HEK293 (cell line): ENCODE measurements at regions not wholly inside any gene's neighbourhood (a gene's known extent, or its start where the extent isn't known, plus 50 kb on each side); places are given as distances from the start of the nearest gene placed in this dataset.

Experiments used
- ZBTB21 ChIP-seq: fragments of 450-650 bp; formaldehyde crosslinking; IDR thresholded peaks from 2 replicates; pipeline ENCODE4 v1.5.1; 2017; ENCODE audit warnings: missing biosample characterization, missing genetic modification characterization
- ZNF133 ChIP-seq: fragments of 450-650 bp; formaldehyde crosslinking; IDR thresholded peaks from 2 replicates; pipeline ENCODE4 v1.5.1; 2016; ENCODE audit warnings: missing biosample characterization, missing genetic modification characterization
- ZNF175 ChIP-seq: fragments of 450-650 bp; formaldehyde crosslinking; IDR thresholded peaks from 2 replicates; pipeline ENCODE4 v1.5.1; 2016; ENCODE audit warnings: missing biosample characterization, missing genetic modification characterization
- ZNF610 ChIP-seq: fragments of 450-650 bp; formaldehyde crosslinking; IDR thresholded peaks from 2 replicates; pipeline ENCODE4 v1.5.1; 2016; ENCODE audit warnings: missing biosample characterization, missing genetic modification characterization, borderline replicate concordance
- ZXDB ChIP-seq: fragments of 450-650 bp; formaldehyde crosslinking; IDR thresholded peaks from 2 replicates; pipeline ENCODE4 v1.5.1; 2016; ENCODE audit warnings: missing biosample characterization, missing genetic modification characterization
- TF ChIP-seq, protein P1 (sequence below): fragments of 450-650 bp; formaldehyde crosslinking; IDR thresholded peaks from 2 replicates; pipeline ENCODE4 v1.5.1; 2016; ENCODE audit warnings: missing biosample characterization, missing genetic modification characterization
- TF ChIP-seq, protein P2 (sequence below): fragments of 450-650 bp; formaldehyde crosslinking; IDR thresholded peaks from 2 replicates; pipeline ENCODE4 v1.5.1; 2016; ENCODE audit warnings: missing biosample characterization, missing genetic modification characterization

DNA sequence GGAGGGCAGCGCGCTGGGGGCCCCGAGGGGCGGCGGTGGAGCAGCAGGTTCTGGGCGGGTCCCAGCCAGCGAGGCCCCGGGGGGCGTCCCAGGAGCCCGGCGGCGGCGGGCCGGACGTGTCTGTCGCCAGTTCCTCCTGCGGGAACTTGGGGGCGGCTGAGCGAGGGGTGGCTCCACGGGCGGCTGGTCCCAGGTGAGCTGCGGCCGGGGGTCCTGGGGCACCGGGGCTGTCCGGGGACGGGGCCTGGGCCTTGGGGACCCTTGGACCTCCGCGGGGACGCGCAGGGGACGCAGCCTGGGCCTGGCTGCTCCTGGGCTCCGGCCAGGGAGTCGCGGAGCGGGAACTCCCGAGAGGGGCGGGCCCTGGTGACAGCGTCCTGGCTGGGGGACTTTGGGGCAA lies 54.2 kb upstream of the ZNF267 start:
- TF ChIP-seq, protein P1, sequence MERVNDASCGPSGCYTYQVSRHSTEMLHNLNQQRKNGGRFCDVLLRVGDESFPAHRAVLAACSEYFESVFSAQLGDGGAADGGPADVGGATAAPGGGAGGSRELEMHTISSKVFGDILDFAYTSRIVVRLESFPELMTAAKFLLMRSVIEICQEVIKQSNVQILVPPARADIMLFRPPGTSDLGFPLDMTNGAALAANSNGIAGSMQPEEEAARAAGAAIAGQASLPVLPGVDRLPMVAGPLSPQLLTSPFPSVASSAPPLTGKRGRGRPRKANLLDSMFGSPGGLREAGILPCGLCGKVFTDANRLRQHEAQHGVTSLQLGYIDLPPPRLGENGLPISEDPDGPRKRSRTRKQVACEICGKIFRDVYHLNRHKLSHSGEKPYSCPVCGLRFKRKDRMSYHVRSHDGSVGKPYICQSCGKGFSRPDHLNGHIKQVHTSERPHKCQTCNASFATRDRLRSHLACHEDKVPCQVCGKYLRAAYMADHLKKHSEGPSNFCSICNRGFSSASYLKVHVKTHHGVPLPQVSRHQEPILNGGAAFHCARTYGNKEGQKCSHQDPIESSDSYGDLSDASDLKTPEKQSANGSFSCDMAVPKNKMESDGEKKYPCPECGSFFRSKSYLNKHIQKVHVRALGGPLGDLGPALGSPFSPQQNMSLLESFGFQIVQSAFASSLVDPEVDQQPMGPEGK (tag by site-specific recombination): no peak
- TF ChIP-seq ZNF133 (tag by site-specific recombination) (no peak), ZNF175 (tag by site-specific recombination) (no peak), ZXDB (tag by site-specific recombination) (no peak), ZNF610 (tag by site-specific recombination) (no peak), ZBTB21 (no peak)
- TF ChIP-seq, protein P2, sequence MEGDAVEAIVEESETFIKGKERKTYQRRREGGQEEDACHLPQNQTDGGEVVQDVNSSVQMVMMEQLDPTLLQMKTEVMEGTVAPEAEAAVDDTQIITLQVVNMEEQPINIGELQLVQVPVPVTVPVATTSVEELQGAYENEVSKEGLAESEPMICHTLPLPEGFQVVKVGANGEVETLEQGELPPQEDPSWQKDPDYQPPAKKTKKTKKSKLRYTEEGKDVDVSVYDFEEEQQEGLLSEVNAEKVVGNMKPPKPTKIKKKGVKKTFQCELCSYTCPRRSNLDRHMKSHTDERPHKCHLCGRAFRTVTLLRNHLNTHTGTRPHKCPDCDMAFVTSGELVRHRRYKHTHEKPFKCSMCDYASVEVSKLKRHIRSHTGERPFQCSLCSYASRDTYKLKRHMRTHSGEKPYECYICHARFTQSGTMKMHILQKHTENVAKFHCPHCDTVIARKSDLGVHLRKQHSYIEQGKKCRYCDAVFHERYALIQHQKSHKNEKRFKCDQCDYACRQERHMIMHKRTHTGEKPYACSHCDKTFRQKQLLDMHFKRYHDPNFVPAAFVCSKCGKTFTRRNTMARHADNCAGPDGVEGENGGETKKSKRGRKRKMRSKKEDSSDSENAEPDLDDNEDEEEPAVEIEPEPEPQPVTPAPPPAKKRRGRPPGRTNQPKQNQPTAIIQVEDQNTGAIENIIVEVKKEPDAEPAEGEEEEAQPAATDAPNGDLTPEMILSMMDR (tag by site-specific recombination): no peak
